NT2/D1 (cell line): ENCODE measurements at regions not wholly inside any gene's neighbourhood (a gene's known extent, or its start where the extent isn't known, plus 50 kb on each side); places are given as distances from the start of the nearest gene placed in this dataset.
"Not testable (repeated sequence)": the region's sequence is repeated elsewhere in the genome, so short reads cannot be mapped to it uniquely, and the experiment has no call there.

ENCODE experiments used
- DNase-seq: peaks from one replicate; pipeline ENCODE4 v3.0.0-alpha.2; 2011; ENCODE audit warnings: low read depth, low spot score
- H3K27me3 ChIP-seq: 2 replicates; pipeline ENCODE4 v1.6.0; 2011; ENCODE audit warnings: mild to moderate bottlenecking; ENCODE audit not compliant: insufficient read length, insufficient read depth
- H3K36me3 ChIP-seq: 2 replicates; pipeline ENCODE4 v1.6.1; 2011; ENCODE audit warnings: mild to moderate bottlenecking, low read length, mixed read lengths; ENCODE audit not compliant: insufficient read depth, insufficient read length
- H3K4me1 ChIP-seq: 2 replicates; pipeline ENCODE4 v1.5.1; 2011; ENCODE audit not compliant: insufficient read depth, insufficient read length
- H3K4me3 ChIP-seq: 2 replicates; pipeline ENCODE4 v1.5.1; 2011; ENCODE audit warnings: low read depth; ENCODE audit not compliant: insufficient read length
- H3K9ac ChIP-seq: 2 replicates; pipeline ENCODE4 v1.6.0; 2011; ENCODE audit warnings: low read depth; ENCODE audit not compliant: insufficient read length
- H3K9me3 ChIP-seq: 2 replicates; pipeline ENCODE4 v1.5.1; 2011; ENCODE audit warnings: mild to moderate bottlenecking, low read length; ENCODE audit not compliant: insufficient read depth
- SUZ12 ChIP-seq: IDR thresholded peaks from 2 replicates; pipeline ENCODE4 v1.6.1; 2011; ENCODE audit not compliant: insufficient read length, insufficient read depth; ENCODE audit errors: extremely low read depth
- YY1 ChIP-seq: IDR thresholded peaks from 2 replicates; pipeline ENCODE4 v1.6.1; 2011; ENCODE audit not compliant: insufficient read length, insufficient read depth
- ZNF274 ChIP-seq: IDR thresholded peaks from 2 replicates; pipeline ENCODE4 v1.6.1; 2011; ENCODE audit warnings: mild to moderate bottlenecking, low read depth, low read length

DNA sequence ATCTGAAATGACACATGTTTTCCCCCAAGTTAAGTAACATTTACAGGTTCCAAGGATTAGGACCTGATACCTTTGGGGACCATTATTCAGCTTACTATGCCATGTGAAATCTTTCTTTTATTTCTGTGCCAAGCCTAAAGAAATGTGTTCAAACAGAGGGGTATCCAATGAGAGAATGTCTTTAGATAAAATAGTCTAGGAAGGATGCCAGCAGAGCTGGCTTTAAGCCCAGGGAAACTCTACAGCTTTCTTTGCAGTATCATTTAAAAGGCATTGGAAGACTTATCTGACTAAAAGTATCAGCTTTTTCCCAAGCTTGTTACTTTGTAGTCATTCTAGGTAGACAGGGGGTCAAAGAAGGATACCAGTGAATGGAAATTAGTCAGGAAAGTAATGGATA, 860.4 kb downstream of the PLA2G4A start:
- no peak for TF ChIP-seq SUZ12
- no peak for TF ChIP-seq YY1
- TF ChIP-seq ZNF274 = no peak
- Histone ChIP-seq H3K9me3 (no peaks in the 10 kb centered on the region), H3K4me1 (no peaks in the 10 kb centered on the region), H3K36me3 (no peaks in the 10 kb centered on the region), H3K4me3 (no peak overlapping the region), H3K9ac (no peak overlapping the region), H3K27me3 (no peaks in the 10 kb centered on the region)
- no peak for DNase-seq

DNA sequence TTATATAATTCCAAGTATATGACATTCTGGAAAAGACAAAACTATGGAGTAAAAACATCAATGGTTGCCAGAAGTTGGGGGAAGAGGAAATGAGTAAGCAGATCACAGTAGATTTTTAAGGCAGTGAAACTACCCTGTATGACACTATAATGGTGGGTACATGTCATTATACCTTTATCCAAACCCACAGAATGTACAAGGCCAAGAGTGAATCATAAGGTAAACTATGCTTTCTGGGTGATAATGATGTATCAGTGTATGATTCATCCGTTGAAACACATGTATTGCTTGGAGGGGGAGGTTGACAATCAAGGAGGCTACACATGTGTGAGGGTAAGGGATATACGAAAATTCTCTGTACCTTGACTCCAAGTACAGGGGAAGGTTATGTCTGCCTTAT, 862.7 kb downstream of the PLA2G4A start:
- Histone ChIP-seq H3K4me3 (no peak overlapping the region), H3K9ac (no peak overlapping the region), H3K4me1 (no peaks in the 10 kb centered on the region), H3K27me3 (no peaks in the 10 kb centered on the region), H3K36me3 (no peaks in the 10 kb centered on the region), H3K9me3 (no peaks in the 10 kb centered on the region)
- DNase-seq = no peak
- TF ChIP-seq YY1 = no peak
- no peak for TF ChIP-seq SUZ12
- no peak for TF ChIP-seq ZNF274

DNA sequence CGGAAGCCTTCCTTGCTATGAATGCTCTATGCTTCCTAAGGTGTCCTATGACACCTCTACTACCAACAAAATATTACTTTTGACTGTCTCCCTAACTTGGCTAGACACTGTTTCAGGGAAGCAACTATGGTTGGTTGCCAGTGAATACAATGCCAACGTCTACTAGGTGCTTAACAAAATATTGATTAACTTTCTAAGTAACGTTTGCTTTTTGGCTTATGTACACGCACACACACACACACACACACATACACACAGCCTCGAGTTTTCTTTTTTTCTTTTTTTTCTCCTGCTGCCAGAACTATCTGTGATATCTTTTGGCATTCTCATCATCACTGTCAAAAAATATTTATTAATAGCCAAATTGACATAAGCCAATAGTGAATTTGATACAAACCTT, 864.0 kb downstream of the PLA2G4A start:
- Histone ChIP-seq H3K9ac (no peak overlapping the region), H3K4me3 (no peak overlapping the region), H3K36me3 (no peaks in the 10 kb centered on the region), H3K9me3 (no peaks in the 10 kb centered on the region), H3K27me3 (no peaks in the 10 kb centered on the region), H3K4me1 (no peaks in the 10 kb centered on the region)
- no peak for TF ChIP-seq YY1
- no peak for TF ChIP-seq ZNF274
- TF ChIP-seq SUZ12 = no peak
- no peak for DNase-seq

DNA sequence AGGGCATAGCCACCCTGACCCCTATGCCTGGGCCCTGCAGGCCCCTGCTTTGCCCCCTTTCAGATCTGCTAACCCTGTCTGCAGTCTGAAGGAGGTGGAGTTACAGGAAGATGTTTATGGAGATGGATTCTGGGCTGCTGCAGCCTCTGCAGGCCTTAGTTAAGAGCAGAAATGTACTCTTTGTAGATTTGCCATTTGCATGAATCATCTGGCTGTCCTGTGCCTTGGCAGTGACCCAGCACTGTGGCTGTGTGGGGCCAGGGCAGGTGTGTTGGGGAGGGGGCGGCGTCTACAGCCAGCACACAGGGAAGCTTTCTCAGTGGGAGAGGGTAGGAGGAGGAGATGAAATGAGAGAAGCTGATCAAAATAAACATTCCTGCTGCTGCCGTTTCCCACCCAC, 867.3 kb downstream of the PLA2G4A start:
- Histone ChIP-seq H3K4me3 (no peak overlapping the region), H3K36me3 (no peaks in the 10 kb centered on the region), H3K27me3 (no peaks in the 10 kb centered on the region), H3K9ac (no peak overlapping the region), H3K4me1 (no peaks in the 10 kb centered on the region), H3K9me3 (no peaks in the 10 kb centered on the region)
- DNase-seq = no peak
- TF ChIP-seq YY1 = no peak
- no peak for TF ChIP-seq SUZ12
- TF ChIP-seq ZNF274 = no peak

DNA sequence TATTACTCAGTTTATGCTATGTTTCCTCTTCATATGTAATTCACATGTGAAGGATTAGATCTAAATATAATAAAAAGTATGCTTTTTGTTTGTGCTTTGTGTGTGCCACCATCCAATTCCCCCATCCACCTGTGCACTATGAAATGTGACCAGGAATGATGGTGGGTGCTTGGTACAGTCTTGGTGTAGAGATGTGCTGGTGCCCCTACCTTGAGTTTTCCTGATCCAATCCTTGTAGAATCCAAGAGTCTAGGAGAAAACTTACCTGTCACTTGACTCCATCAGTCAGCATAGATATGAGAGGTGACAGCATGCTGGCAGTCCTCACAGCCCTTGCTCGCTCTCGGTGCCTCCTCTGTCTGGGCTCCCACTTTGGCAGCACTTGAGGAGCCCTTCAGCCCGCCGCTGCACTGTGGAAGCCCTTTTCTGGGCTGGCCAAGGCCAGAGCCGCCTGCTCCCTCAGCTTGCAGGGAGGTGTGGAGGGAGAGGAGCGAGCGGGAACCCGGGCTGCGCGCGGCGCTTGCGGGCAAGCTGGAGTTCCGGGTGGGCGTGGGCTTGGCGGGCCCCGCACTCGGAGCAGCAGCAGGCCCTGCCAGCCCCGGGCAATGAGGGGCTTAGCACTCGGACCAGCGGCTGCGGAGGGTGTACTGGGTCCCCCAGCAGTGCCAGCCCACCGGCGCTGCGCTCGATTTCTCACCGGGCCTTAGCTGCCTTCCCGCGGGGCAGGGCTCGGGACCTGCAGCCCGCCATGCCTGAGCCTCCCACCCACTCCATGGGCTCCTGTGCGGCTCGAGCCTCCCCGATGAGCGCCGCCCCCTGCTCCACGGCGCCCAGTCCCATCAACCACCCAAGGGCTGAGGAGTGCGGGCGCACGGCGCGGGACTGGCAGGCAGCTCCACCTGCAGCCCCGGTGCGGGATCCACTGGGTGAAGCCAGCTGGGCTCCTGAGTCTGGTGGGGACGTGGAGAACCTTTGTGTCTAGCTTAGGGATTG, 874.7 kb downstream of the PLA2G4A start:
- H3K27me3 ChIP-seq = not testable (repeated sequence)

DNA sequence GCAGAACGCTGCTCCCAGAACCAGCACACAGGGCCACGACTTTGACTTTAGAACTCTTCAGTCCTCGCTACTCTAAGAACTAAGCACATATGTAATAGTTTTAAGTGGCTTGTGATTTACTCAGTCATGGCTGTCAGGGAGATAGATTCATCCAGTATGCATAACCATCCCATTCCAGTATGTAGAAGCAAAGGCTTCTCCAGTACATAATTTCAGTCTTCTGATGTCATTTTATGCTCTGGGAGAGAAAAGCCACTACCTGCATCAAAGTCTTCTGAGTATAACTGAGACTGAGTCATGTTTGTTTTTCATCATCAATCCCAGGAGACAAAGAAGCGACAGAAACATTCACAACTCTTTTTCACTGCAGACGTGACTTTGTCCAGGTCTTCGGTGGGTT, 885.7 kb downstream of the PLA2G4A start:
- TF ChIP-seq SUZ12 = no peak
- no peak for TF ChIP-seq ZNF274
- TF ChIP-seq YY1 = no peak

More for the DNA sequence above, 874.7 kb downstream of the PLA2G4A start:
- not testable (repeated sequence) for H3K4me1 ChIP-seq, H3K9me3 ChIP-seq, DNase-seq, H3K36me3 ChIP-seq, H3K4me3 ChIP-seq, H3K9ac ChIP-seq

DNA sequence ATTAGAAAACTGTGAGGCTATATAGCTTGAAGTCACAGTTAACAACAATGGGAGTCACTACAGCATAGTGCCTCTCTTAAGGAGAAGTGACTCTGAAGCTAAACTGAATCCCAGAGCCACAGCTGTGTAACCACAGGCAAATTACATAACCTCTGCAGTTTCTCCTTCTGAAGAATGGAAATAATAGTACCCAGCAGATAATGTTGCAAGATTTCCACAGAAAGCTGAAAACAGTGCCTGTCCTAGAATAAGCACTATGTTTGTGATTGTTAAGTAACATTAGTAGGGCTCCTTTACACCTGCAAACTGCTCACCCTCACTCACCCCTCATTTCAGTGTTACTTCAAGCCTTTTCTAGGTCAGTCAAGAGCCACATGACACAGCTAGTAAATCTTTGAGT, 886.7 kb downstream of the PLA2G4A start:
- H3K27me3 ChIP-seq = no peaks in the 10 kb centered on the region
- no peaks in the 10 kb centered on the region for H3K36me3 ChIP-seq
- DNase-seq = no peak
- H3K4me3 ChIP-seq = no peak overlapping the region
- no peak overlapping the region for H3K9ac ChIP-seq
- TF ChIP-seq YY1 = no peak
- TF ChIP-seq ZNF274 = no peak
- TF ChIP-seq SUZ12 = no peak
- no peaks in the 10 kb centered on the region for H3K4me1 ChIP-seq
- no peaks in the 10 kb centered on the region for H3K9me3 ChIP-seq

More for the DNA sequence above, 885.7 kb downstream of the PLA2G4A start:
- H3K4me1 ChIP-seq = no peaks in the 10 kb centered on the region
- no peaks in the 10 kb centered on the region for H3K27me3 ChIP-seq
- H3K36me3 ChIP-seq = no peaks in the 10 kb centered on the region
- DNase-seq = no peak
- H3K9ac ChIP-seq = no peak overlapping the region
- no peaks in the 10 kb centered on the region for H3K9me3 ChIP-seq
- no peak overlapping the region for H3K4me3 ChIP-seq
